ENCODE measurements at regions not wholly inside any gene's neighbourhood (a gene's known extent, or its start where the extent isn't known, plus 50 kb on each side); places are given as distances from the start of the nearest gene placed in this dataset.

DNA sequence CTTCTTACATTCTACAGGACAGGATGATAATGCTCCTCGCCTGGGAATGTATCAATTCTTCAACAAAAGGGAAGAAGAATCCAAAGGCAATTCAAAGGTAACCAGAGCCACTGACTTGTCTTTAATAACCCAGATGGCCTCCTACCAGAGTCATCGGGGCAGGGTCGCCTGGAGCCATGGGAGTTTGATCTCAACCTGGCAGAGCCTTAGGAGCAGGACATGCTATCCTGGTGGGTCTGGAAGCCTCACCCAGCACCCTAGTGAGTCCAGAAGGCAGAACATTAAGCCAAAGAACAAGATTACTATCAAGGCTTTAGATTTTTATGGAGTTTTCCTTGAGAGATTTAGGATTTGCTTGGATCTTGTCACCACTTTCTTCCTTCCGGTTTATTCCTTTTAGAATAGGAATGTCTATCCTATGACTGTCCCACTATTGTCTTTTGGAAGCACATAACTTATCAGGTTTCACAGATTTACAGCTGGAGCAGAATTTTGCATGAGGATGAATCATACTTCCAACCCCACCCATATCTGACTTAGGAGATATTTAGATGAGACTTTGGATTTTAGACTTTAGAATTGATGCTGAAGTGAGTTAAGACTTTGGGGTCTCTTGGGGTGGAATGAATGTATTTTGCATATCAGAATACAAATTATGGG lies 330.3 kb upstream of the GOLIM4 start:
- DNase-seq (ENCODE audit: extremely low read depth, low read depth): no peak

DNA sequence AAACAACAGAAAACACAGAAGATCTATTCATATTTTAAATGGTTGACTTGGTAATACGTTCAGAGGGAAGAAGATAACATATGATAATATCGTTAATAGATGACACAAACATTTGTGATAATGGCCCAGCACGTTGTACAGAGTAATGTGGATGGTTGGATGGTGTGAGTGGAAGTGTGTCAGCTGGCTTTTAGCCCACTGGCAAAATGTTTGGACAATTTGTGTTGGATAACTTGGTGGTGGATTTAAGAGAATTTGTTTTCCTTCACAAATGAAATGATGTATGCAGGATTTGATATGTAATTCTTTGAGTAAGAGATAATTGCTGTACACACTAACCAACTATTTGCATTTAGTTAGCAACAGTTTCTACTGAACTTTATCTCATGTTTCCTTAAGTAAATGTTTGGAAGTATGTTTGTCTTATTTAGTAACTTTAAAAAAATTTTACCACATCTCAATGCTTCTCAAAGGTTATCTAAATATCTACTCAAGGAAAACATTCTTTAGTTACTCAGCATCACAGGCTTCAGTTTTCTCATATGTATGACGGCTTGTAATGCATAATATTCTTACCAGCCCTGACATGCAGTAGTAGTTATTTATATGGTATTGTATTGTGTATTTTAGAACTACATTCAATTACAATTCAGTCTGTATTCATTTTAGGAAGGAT lies 328.5 kb upstream of the GOLIM4 start:
- TF ChIP-seq, protein P1, sequence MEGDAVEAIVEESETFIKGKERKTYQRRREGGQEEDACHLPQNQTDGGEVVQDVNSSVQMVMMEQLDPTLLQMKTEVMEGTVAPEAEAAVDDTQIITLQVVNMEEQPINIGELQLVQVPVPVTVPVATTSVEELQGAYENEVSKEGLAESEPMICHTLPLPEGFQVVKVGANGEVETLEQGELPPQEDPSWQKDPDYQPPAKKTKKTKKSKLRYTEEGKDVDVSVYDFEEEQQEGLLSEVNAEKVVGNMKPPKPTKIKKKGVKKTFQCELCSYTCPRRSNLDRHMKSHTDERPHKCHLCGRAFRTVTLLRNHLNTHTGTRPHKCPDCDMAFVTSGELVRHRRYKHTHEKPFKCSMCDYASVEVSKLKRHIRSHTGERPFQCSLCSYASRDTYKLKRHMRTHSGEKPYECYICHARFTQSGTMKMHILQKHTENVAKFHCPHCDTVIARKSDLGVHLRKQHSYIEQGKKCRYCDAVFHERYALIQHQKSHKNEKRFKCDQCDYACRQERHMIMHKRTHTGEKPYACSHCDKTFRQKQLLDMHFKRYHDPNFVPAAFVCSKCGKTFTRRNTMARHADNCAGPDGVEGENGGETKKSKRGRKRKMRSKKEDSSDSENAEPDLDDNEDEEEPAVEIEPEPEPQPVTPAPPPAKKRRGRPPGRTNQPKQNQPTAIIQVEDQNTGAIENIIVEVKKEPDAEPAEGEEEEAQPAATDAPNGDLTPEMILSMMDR (IDR thresholded peaks at IDR 0.05; ENCODE audit: low read depth, low read length): no peak
- DNase-seq (ENCODE audit: extremely low read depth, low read depth): no peak

More for the DNA sequence above, 330.3 kb upstream of the GOLIM4 start:
- TF ChIP-seq, protein P1 (IDR thresholded peaks at IDR 0.05; ENCODE audit: low read depth, low read length): no peak

DNA sequence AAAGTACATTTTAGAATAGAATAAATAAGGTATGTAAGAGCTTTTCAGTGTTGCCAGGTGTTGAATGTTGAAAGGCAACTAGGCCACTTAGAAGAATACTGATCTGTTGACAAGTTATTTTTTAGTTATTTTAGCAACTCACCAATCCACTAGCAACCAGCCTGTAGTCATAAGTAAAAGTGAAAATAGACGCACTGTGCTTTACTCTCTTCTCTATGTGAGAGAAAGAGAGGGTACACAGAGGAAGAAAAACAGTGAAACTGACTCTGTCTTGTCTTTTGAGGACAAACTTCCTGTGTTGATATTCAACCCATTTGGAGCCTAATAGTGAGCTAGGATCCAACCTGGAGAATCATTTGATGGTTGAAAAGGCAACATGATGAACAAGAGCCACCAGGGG lies 327.1 kb upstream of the GOLIM4 start:
- TF ChIP-seq, protein P1 (IDR thresholded peaks at IDR 0.05; ENCODE audit: low read depth, low read length): no peak

DNA sequence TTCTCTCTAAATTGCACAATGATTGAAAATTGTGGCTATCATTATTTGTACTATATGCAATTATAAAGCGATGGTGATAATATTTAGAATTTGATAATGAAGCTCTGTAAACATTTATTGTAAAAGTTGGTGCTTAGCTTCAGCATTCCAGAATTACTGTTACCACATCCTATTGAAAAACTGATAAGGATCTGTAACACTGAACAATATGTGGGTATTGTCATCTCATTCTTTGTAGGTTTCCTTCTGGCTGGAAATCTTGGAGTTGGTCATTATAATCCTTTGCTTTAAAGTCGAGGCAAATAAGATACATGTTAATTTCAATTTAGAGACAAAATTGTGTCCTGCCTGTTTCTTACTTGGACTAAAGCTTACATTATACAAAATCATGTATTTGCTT lies 323.4 kb upstream of the GOLIM4 start:
- DNase-seq (ENCODE audit: extremely low read depth, low read depth): no peak
- TF ChIP-seq, protein P1 (IDR thresholded peaks at IDR 0.05; ENCODE audit: low read depth, low read length): no peak

More for the DNA sequence above, 327.1 kb upstream of the GOLIM4 start:
- no peak for DNase-seq (ENCODE audit: extremely low read depth, low read depth)

DNA sequence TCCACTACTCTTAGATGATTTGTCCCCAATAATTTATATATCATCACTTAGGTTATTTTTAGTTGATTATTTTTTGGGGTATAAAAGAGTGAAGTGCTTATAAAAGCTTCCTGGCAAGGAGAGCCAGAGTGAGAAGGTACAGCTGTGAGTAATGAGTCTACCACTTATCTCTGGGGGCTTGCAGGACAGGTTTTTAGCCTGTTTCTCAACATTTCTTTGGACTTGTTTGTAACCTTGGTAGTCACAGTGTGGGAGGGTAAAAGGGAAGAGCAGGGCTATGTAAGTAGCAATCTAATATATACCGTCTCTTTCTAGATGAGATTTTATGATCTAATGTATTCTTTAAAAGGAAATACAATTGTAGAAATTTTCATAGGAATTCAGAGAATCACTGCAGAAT lies 321.3 kb upstream of the GOLIM4 start:
- DNase-seq (ENCODE audit: extremely low read depth, low read depth): no peak
- TF ChIP-seq, protein P1 (IDR thresholded peaks at IDR 0.05; ENCODE audit: low read depth, low read length): no peak

- TF ChIP-seq, protein P1 (IDR thresholded peaks at IDR 0.05; ENCODE audit: low read depth, low read length): no peak
- DNase-seq (ENCODE audit: extremely low read depth, low read depth): no peak
These were observed 320.7 kb upstream of the GOLIM4 start for GRCh38 chr3:168416446-168416845.

DNA sequence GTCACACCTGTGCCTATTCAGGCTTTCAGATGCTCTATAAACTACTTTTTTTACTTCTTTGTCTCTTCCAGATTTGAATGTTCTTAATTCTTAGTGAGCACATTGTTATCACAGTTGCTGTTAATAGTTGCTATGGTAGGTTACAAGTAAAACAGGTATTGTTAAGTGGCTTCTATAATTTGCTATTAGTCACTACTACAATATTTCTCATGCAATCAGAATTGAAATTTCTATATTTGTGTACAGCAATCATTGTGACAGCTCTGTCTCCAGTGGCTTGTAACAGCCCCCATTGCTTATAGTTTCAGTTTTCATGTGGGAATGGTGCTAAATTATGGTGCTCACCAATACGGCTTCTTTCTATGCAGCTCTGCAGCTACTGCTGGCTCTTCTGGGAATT lies 318.4 kb upstream of the GOLIM4 start:
- TF ChIP-seq, protein P1 (IDR thresholded peaks at IDR 0.05; ENCODE audit: low read depth, low read length): no peak
- DNase-seq (ENCODE audit: extremely low read depth, low read depth): no peak

Measured in AG09319 (cell line).